ENCODE measurements at regions not wholly inside any gene's neighbourhood (a gene's known extent, or its start where the extent isn't known, plus 50 kb on each side); places are given as distances from the start of the nearest gene placed in this dataset.

- intact Hi-C loops (cut with micrococcal nuclease) (no loop called here), in situ Hi-C loops (cut with MboI; ENCODE audit: low sequenced_read_pairs) (no loop called here), dilution Hi-C loops (cut with HindIII; ENCODE audit: low sequenced_read_pairs, unreplicated experiment) (no loop called here)
- Histone ChIP-seq H2BK20ac (ENCODE audit: low read depth, low read length) (no peak overlapping the region), H3K4me1 (ENCODE audit: control insufficient read depth, insufficient read depth, low read length) (no peaks in the 10 kb centered on the region), H4K20me1 (ENCODE audit: insufficient read depth, low read length) (no peaks in the 10 kb centered on the region), H3K18ac (ENCODE audit: low read depth, low read length) (no peak overlapping the region), H3K79me1 (ENCODE audit: low read depth in 1 of 2, low read length in 2 of 2) (no peaks in the 10 kb centered on the region), H3K4me3 (ENCODE audit: insufficient read depth, low read depth, low read length) (no peak overlapping the region), H3K27me3 (ENCODE audit: control insufficient read depth, insufficient read depth, low read length) (no peaks in the 10 kb centered on the region), H3K23ac (ENCODE audit: low read depth, low read length) (no peak overlapping the region), H4K5ac (ENCODE audit: low read depth, low read length) (no peak overlapping the region), H3K4ac (ENCODE audit: low read depth, low read length) (no peak overlapping the region), H2BK120ac (ENCODE audit: low read depth, low read length) (no peak overlapping the region), H3K27ac (ENCODE audit: insufficient read depth, low read length) (no peak overlapping the region), H2AK5ac (ENCODE audit: low read depth, low read length) (no peak overlapping the region), H3K9ac (ENCODE audit: low read depth, low read length) (no peak overlapping the region), H3K9me3 (ENCODE audit: control insufficient read depth, insufficient read depth, low read length) (peaks cover 7% of the 10 kb centered on the region), H4K91ac (ENCODE audit: insufficient read depth, low read depth, low read length) (no peak overlapping the region), H2BK15ac (ENCODE audit: low read depth, low read length) (no peak overlapping the region), H2AK9ac (replicated peaks; ENCODE audit: low read depth, low read length, poor library complexity) (no peak overlapping the region), H3K14ac (replicated peaks; ENCODE audit: low read depth, low read length) (no peak overlapping the region), H3K36me3 (ENCODE audit: control insufficient read depth, insufficient read depth, low read length) (no peaks in the 10 kb centered on the region), H2BK5ac (ENCODE audit: low read depth, low read length, poor library complexity, severe bottlenecking) (no peak overlapping the region), H3K4me2 (ENCODE audit: low read depth, low read length) (no peak overlapping the region), H2AFZ (replicated peaks; ENCODE audit: low read length, poor library complexity) (no peak overlapping the region), H3K9me1 (ENCODE audit: insufficient read depth, low read length) (no peaks in the 10 kb centered on the region), H3K56ac (ENCODE audit: extremely low read depth, insufficient read depth, low read length) (no peak overlapping the region), H4K8ac (ENCODE audit: low read depth in 2 of 2, low read length in 2 of 2) (no peak overlapping the region)
- TF ChIP-seq BHLHE40 (IDR thresholded peaks at IDR 0.05; ENCODE audit: low read depth, low read length): no peak
- no peak for TF ChIP-seq SMC3 (IDR thresholded peaks at IDR 0.05; ENCODE audit: low read depth, low read length)
- TF ChIP-seq CEBPB (IDR thresholded peaks at IDR 0.05; ENCODE audit: low read depth, low read length): no peak
- no peak for TF ChIP-seq ELK1 (IDR thresholded peaks at IDR 0.05; ENCODE audit: borderline replicate concordance, low read depth, low read length)
- no peak for DNase-seq
- ChIA-PET CTCF (no interaction called here), POLR2A (ENCODE audit: unreplicated experiment) (no interaction called here)
- no peak for ATAC-seq (ENCODE audit: low read depth)
- no CpG with 5 or more reads among the region's 1 CpG for WGBS, 2 experiments (ENCODE audit: extremely low coverage in 2 of 2, insufficient read length in 1 of 2)
- no TSS peak for BruUV-seq (replicated peaks)
Observed at GRCh38 chr2:21993002-21993401, 869.2 kb downstream of the TDRD15 start.

Data from IMR-90 (cell line).